ENCODE measurements at regions not wholly inside any gene's neighbourhood (a gene's known extent, or its start where the extent isn't known, plus 50 kb on each side); places are given as distances from the start of the nearest gene placed in this dataset.

DNA sequence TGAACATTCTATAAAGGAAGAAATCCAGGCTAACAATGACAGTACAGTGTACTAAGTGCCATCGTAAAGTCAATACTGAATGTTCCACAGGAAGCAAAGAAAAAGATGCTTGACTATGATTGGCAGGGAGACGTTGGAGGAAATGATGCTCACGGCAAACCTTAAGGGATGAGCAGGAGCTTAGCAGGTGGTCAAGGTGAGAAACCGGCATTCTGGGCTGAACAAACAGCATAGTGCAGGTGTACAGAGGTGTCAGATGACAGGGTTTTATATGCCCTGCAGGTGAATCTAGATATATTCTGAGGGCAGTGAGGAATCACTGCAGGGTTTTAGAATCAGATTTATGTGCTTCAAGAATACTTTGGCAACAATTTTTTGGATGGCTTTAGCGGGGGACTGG is 85.3 kb upstream of the HEPHL1 start:
- Mint-ChIP-seq H3K9me3 (no peaks in the 10 kb centered on the region), H3K27me3 (peaks cover 9% of the 10 kb centered on the region), H3K4me3 (no peak overlapping the region), H3K27ac (ENCODE audit: low read depth) (no peak overlapping the region), H3K36me3 (ENCODE audit: insufficient read depth) (no peaks in the 10 kb centered on the region), H3K4me1 (no peaks in the 10 kb centered on the region)
- ATAC-seq (replicated peaks; ENCODE audit: extremely low read depth, poor library complexity, severe bottlenecking) (no peak), DNase-seq (ENCODE audit: low spot score in 2 of 2) (no peak)

DNA sequence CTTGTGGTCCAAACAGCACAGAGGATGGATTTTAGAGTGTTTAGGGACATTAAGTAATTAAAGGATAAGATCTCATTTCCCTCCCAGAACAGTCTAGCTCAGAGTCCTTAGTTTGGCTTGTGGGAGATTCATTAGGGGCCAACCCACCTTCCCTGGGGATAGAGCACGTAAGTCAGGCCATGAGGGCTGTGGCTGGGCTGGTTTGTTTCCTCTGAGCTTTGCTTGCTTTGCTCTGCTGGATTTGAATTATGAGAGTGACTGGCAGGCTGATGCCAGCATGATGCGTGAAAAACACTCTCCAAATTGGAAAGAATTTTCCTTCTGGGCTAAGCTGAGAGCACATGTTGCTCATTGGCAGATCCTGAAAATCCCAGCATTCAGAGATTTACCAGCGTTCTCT is 84.7 kb upstream of the HEPHL1 start:
- H3K36me3 Mint-ChIP-seq (ENCODE audit: insufficient read depth): no peaks in the 10 kb centered on the region
- H3K27ac Mint-ChIP-seq (ENCODE audit: low read depth): no peak overlapping the region
- H3K4me3 Mint-ChIP-seq: no peak overlapping the region
- ATAC-seq (replicated peaks; ENCODE audit: extremely low read depth, poor library complexity, severe bottlenecking) (no peak), DNase-seq (ENCODE audit: low spot score in 2 of 2) (no peak)
- H3K27me3 Mint-ChIP-seq: peaks cover 10% of the 10 kb centered on the region
- no peaks in the 10 kb centered on the region for H3K4me1 Mint-ChIP-seq
- no peaks in the 10 kb centered on the region for H3K9me3 Mint-ChIP-seq

DNA sequence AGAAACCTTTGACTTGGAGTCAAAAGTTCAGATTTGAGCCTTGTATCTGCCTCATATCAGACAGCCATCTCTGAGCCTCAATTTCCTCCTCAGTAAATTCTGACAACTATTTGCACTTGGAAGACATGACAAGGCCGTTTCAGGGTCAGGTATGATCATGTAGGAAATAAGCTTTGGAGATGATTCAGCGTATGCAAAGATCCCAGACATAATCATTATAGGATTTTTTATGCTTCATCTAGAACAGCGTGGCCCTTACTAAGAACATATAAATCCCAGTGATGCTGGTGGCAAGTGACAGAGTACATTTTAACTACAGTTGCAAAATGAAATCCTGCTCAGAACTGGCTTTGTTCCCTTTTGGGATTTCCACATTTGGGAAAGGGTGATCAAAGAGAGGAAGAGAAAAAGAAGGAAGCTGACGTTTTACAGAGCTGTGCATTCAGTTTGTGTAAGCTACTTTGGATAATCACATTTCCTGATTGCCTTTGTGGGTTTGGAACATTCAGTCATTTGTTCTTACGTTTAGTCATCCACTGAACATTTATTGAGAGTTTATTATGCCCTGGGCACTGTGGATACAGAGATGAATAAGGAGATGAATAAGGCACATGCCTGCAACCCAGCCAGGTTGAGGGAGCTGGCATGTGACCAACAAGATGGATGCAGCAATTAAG is 81.9 kb upstream of the HEPHL1 start:
- H3K36me3 Mint-ChIP-seq (ENCODE audit: insufficient read depth): no peaks in the 10 kb centered on the region
- H3K27me3 Mint-ChIP-seq: peaks cover 19% of the 10 kb centered on the region

DNA sequence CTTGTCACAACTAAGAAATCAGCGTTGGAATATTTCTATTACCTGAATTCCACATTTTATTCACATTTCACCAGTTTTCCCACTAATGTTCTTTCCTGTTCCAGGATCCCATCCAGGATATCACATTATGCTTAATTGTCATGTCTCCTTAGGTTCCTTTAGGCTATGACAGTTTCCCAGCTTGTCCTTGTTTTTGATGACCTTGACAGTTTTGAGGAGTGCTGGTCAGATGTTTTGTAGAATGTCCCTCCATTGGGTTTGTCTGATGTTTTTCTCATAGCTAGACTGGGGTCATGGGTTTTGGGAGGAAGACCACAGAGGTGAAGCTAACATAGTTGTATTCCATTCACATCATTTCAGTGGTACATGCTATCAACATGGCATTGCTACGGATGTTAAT is 80.8 kb upstream of the HEPHL1 start:
- Mint-ChIP-seq H3K36me3 (ENCODE audit: insufficient read depth) (no peaks in the 10 kb centered on the region), H3K4me3 (no peak overlapping the region), H3K27me3 (peaks cover 19% of the 10 kb centered on the region), H3K9me3 (no peaks in the 10 kb centered on the region), H3K27ac (ENCODE audit: low read depth) (no peak overlapping the region), H3K4me1 (no peaks in the 10 kb centered on the region)
- ATAC-seq (replicated peaks; ENCODE audit: extremely low read depth, poor library complexity, severe bottlenecking) (no peak), DNase-seq (ENCODE audit: low spot score in 2 of 2) (no peak)

More for the DNA sequence above, 81.9 kb upstream of the HEPHL1 start:
- Mint-ChIP-seq H3K9me3 (no peaks in the 10 kb centered on the region), H3K4me3 (no peak overlapping the region), H3K27ac (ENCODE audit: low read depth) (no peak overlapping the region), H3K4me1 (no peaks in the 10 kb centered on the region)
- no peak for DNase-seq (ENCODE audit: low spot score in 2 of 2)
- ATAC-seq (replicated peaks; ENCODE audit: extremely low read depth, poor library complexity, severe bottlenecking): no peak

DNA sequence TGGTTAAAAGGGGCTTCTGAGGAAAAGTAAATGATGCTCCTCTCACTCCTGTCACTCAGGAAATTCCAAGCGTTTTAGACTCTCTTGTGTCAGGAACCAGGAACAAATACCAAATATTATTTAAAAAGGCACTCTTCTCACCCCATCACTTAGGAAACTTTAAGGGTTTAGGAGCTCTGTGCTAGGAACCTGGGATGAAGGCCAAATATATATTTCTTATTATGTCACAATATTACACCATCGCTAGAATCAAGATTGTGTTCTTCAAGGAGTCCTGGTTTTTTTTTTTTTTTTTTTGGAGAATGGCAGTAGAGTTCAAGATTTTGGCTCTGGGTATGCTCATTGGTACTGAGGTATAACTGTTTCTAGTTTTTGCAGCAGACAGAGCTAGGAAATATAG is 79.0 kb upstream of the HEPHL1 start:
- H3K36me3 Mint-ChIP-seq (ENCODE audit: insufficient read depth): no peaks in the 10 kb centered on the region
- H3K9me3 Mint-ChIP-seq: no peaks in the 10 kb centered on the region
- DNase-seq (ENCODE audit: low spot score in 2 of 2): no peak
- H3K4me1 Mint-ChIP-seq: no peaks in the 10 kb centered on the region
- H3K27ac Mint-ChIP-seq (ENCODE audit: low read depth): no peak overlapping the region
- H3K4me3 Mint-ChIP-seq: no peak overlapping the region
- H3K27me3 Mint-ChIP-seq: peaks cover 19% of the 10 kb centered on the region
- ATAC-seq (replicated peaks; ENCODE audit: extremely low read depth, poor library complexity, severe bottlenecking): no peak

DNA sequence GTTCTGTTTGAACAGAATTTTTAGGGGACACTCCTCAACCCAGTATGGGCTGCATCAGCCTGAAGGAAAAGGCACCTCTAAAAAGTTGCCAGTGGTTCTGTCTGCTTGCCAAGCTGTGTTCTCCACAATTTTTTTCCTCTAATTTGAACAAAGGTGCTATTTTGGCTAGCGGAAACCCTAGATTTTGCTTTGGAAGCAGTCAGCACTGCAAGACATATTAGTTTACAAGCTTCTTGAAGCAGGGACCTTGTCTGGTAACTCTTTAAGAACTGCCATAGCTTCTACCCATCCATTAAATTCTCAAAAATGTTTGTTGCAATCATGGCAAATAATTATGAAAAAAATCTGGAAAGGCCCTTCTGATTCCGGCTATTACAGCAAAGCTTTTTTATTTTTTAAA is 75.6 kb upstream of the HEPHL1 start:
- Mint-ChIP-seq H3K27me3 (peaks cover 18% of the 10 kb centered on the region), H3K4me1 (no peaks in the 10 kb centered on the region), H3K27ac (ENCODE audit: low read depth) (no peak overlapping the region), H3K9me3 (no peaks in the 10 kb centered on the region), H3K36me3 (ENCODE audit: insufficient read depth) (no peaks in the 10 kb centered on the region), H3K4me3 (no peak overlapping the region)
- ATAC-seq (replicated peaks; ENCODE audit: extremely low read depth, poor library complexity, severe bottlenecking) (no peak), DNase-seq (ENCODE audit: low spot score in 2 of 2) (no peak)

DNA sequence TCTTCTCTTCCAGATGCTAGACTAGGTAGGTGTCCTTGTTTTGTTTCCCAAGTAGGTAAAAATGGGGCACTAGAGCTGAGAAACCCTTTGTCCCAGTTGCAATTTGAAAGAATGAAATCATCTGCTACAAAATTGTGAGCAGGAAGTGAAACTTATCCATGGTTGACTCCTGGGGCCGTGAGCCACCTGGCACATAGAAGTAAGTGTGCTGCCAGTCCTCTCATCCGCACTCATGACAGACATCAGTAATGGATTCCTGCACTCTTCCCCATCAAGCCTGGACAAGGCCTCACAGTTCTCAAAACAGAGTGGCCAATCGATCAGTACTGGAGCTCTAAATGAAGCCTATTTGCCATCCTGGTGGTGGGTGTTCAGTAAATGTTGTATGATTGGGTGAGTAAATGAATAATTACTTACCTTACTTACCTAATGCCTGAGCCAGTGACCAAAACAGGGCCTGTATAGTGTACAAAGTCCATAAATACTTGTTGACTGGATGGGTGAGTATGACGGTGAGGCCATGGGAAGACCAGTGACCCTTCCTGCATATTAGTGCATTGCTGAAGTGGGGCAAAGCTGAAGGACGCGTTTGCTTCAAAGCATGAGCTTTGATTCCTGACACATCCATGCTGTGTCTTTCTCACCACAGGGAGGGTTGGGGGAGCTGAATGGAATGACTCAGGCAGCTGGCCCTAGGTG is 68.9 kb upstream of the HEPHL1 start:
- ATAC-seq (replicated peaks; ENCODE audit: extremely low read depth, poor library complexity, severe bottlenecking) (no peak), DNase-seq (ENCODE audit: low spot score in 2 of 2) (no peak)
- peaks cover 5% of the 10 kb centered on the region for H3K9me3 Mint-ChIP-seq
- H3K4me1 Mint-ChIP-seq: no peaks in the 10 kb centered on the region
- no peak overlapping the region for H3K4me3 Mint-ChIP-seq
- H3K27me3 Mint-ChIP-seq: peaks cover 16% of the 10 kb centered on the region
- H3K36me3 Mint-ChIP-seq (ENCODE audit: insufficient read depth): no peaks in the 10 kb centered on the region
- H3K27ac Mint-ChIP-seq (ENCODE audit: low read depth): no peak overlapping the region

DNA sequence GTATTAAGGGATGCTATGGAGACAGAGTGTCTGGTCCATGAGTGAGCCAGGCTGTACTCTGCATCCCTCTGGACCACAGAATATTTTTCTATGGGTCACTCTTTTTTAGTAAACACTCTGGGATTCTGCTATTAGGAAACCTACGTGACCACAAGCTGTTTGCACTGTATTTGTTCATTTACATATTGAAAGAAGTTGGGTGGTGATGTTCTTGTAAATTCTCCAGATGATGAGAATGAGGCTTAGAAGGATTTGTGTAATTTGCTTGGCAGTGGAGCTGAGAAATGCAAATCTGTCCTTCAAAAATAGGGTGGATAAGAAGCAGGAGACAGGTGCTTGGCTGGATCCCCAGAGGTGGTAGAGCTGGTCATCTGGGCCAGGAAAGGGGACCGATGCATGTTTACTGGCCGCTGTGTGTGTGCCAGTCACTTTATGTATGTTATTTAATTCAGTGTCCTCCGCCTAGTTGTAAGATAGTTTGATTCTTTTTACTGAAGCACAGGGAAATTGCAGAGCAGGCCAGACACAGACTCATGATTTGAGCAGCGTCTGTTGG is 63.7 kb upstream of the HEPHL1 start:
- no peak for DNase-seq (ENCODE audit: low spot score in 2 of 2)

DNA sequence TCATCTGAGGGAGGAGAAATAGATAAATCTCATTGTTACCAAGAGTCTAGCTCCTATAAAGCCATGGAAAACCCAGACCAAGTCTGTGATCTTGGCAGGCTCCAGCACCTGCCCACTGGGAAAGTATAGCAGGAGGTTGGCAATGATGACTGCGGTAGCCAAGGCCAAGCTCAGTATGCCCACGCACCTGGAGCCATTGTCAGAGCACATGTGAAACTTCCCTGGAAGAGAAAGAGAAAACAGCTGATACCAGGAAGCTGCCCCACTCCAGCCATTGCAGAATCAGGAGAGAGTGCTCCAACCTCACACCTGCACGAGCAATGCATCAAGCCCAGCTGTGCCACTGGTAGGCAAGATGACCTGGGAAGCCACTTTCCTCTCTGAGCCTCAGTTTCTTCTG is 62.2 kb upstream of the HEPHL1 start:
- Mint-ChIP-seq H3K4me1 (no peaks in the 10 kb centered on the region), H3K27ac (ENCODE audit: low read depth) (no peak overlapping the region), H3K9me3 (peaks cover 5% of the 10 kb centered on the region), H3K27me3 (peaks cover 32% of the 10 kb centered on the region), H3K36me3 (ENCODE audit: insufficient read depth) (no peaks in the 10 kb centered on the region), H3K4me3 (no peak overlapping the region)
- DNase-seq (ENCODE audit: low spot score in 2 of 2): no peak
- ATAC-seq (replicated peaks; ENCODE audit: extremely low read depth, poor library complexity, severe bottlenecking): no peak

More for the DNA sequence above, 63.7 kb upstream of the HEPHL1 start:
- H3K27me3 Mint-ChIP-seq: peaks cover 21% of the 10 kb centered on the region
- H3K36me3 Mint-ChIP-seq (ENCODE audit: insufficient read depth): no peaks in the 10 kb centered on the region
- no peak for ATAC-seq (replicated peaks; ENCODE audit: extremely low read depth, poor library complexity, severe bottlenecking)
- H3K4me1 Mint-ChIP-seq: no peaks in the 10 kb centered on the region
- no peak overlapping the region for H3K27ac Mint-ChIP-seq (ENCODE audit: low read depth)
- no peak overlapping the region for H3K4me3 Mint-ChIP-seq
- H3K9me3 Mint-ChIP-seq: peaks cover 5% of the 10 kb centered on the region

DNA sequence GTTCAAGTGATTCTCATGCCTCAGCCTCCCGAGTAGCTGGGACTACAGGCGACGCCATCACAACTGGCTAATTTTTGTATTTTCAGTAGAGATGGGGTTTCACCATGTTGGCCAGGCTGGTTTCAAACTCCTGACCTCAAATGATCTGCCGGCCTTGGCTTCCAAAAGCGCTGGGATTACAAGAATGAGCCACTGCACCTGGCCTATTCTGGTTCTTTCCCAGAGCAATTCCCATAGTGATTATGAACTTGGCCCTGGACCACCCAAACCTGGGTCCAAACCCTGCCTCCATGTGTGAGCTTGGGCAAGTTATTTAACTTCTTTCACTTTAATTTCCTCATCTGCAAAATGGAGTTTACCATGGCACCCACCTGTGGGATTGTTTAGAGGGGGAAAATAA is 61.5 kb upstream of the HEPHL1 start:
- Mint-ChIP-seq H3K27me3 (peaks cover 32% of the 10 kb centered on the region), H3K27ac (ENCODE audit: low read depth) (no peak overlapping the region), H3K4me3 (no peak overlapping the region), H3K4me1 (no peaks in the 10 kb centered on the region), H3K9me3 (peaks cover 4% of the 10 kb centered on the region), H3K36me3 (ENCODE audit: insufficient read depth) (no peaks in the 10 kb centered on the region)
- DNase-seq (ENCODE audit: low spot score in 2 of 2) (no peak), ATAC-seq (replicated peaks; ENCODE audit: extremely low read depth, poor library complexity, severe bottlenecking) (no peak)

DNA sequence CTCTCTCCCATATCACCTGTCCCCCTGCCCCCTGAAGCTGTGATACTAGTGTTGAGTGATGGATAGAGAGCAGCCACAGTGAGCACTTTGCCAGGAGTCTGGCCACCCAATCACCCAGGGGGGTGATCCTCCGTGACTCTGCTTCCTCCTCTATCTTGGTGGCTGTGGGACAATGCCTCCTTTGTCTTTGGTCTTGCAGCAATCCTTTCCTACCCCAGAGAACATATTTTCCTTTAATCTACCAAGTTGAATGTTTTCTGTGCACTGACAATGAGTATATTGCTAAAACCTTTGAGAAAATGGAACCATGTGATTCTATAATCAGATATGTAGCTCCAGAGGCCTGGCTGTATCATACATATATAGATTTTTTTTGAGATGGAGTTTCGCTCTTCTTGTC is 58.1 kb upstream of the HEPHL1 start:
- H3K27ac Mint-ChIP-seq (ENCODE audit: low read depth): no peak overlapping the region
- no peak overlapping the region for H3K4me3 Mint-ChIP-seq
- peaks cover 17% of the 10 kb centered on the region for H3K27me3 Mint-ChIP-seq
- ATAC-seq (replicated peaks; ENCODE audit: extremely low read depth, poor library complexity, severe bottlenecking) (no peak), DNase-seq (ENCODE audit: low spot score in 2 of 2) (no peak)
- H3K36me3 Mint-ChIP-seq (ENCODE audit: insufficient read depth): no peaks in the 10 kb centered on the region
- H3K9me3 Mint-ChIP-seq: no peaks in the 10 kb centered on the region
- no peaks in the 10 kb centered on the region for H3K4me1 Mint-ChIP-seq

DNA sequence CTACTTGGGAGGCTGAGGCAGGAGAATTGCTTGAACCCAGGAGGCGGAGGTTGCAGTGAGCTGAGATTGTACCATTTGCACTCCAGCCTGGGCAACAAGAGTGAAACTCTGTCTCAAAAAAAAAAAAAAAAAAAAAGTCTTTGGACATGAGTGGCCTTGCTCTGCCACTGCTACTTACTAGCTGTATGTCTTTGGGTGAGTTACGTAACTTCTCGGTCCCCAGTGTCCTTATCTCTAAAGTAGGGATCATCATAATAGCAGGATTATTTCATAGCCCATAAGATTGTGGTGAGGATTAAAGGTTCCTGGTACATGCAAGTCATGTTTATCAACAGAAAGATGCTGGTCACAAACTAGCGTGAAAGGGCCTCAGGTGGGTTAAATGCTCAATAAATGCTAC is 53.9 kb upstream of the HEPHL1 start:
- H3K36me3 Mint-ChIP-seq (ENCODE audit: insufficient read depth): no peaks in the 10 kb centered on the region
- H3K9me3 Mint-ChIP-seq: no peaks in the 10 kb centered on the region
- no peak overlapping the region for H3K27ac Mint-ChIP-seq (ENCODE audit: low read depth)
- no peaks in the 10 kb centered on the region for H3K4me1 Mint-ChIP-seq
- no peak overlapping the region for H3K4me3 Mint-ChIP-seq
- no peak for ATAC-seq (replicated peaks; ENCODE audit: extremely low read depth, poor library complexity, severe bottlenecking)
- peaks cover 48% of the 10 kb centered on the region for H3K27me3 Mint-ChIP-seq
- no peak for DNase-seq (ENCODE audit: low spot score in 2 of 2)

DNA sequence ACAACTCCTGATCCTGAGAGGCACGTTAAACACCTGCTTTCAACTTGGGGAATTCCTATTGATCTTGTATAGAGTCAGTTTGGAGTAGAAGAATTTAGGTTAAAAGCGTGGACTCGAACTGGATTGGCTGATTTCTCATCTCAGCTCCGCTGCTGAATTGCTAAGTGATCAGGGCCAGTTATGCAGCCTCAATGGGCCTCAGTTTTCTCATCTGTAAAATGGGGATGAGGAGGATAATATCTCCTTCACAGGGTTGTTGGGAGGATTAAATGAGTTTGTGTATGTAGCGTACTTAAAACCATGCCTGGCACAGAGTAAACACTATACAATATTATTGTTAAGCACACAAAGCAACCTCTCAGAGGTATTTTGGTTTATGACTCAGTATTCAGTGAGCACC is 53.2 kb upstream of the HEPHL1 start:
- Mint-ChIP-seq H3K27me3 (peaks cover 48% of the 10 kb centered on the region), H3K9me3 (no peaks in the 10 kb centered on the region), H3K4me3 (no peak overlapping the region), H3K4me1 (no peaks in the 10 kb centered on the region), H3K36me3 (ENCODE audit: insufficient read depth) (no peaks in the 10 kb centered on the region), H3K27ac (ENCODE audit: low read depth) (no peak overlapping the region)
- ATAC-seq (replicated peaks; ENCODE audit: extremely low read depth, poor library complexity, severe bottlenecking) (no peak), DNase-seq (ENCODE audit: low spot score in 2 of 2) (no peak)
